ENCODE measurements at regions not wholly inside any gene's neighbourhood (a gene's known extent, or its start where the extent isn't known, plus 50 kb on each side); places are given as distances from the start of the nearest gene placed in this dataset.

DNA sequence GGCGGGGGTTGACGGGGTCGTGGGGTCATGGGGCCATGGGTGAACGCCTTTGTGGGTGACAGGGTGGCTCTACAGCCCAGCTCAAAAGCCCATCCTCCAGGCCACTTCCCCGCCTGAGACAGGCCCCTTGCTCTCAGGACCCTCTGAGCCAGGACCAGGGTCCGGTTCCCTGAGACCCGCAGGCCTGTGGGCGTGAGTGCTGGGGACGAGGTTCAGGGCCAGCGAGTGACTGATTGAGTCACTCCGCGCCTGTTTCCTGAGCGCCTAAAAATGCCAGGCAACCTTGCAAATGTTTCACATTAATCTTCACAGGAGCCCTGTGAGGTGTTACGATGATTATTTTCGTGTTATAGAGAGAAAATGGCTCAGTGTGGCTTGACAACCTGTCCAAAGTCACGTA lies 97.8 kb downstream of the ZNF674 start:
- peak overlapping the region; percentile 82 for H3K4me3 Mint-ChIP-seq
- no peaks in the 10 kb centered on the region for H3K9me3 Mint-ChIP-seq
- peaks cover 20% of the 10 kb centered on the region for H3K4me1 Mint-ChIP-seq (ENCODE audit: low read depth)
- H3K27ac Mint-ChIP-seq = peak overlapping the region; percentile 87
- H3K36me3 Mint-ChIP-seq (ENCODE audit: low read depth) = peaks cover 16% of the 10 kb centered on the region
- no peaks in the 10 kb centered on the region for H3K27me3 Mint-ChIP-seq (ENCODE audit: low read depth)

DNA sequence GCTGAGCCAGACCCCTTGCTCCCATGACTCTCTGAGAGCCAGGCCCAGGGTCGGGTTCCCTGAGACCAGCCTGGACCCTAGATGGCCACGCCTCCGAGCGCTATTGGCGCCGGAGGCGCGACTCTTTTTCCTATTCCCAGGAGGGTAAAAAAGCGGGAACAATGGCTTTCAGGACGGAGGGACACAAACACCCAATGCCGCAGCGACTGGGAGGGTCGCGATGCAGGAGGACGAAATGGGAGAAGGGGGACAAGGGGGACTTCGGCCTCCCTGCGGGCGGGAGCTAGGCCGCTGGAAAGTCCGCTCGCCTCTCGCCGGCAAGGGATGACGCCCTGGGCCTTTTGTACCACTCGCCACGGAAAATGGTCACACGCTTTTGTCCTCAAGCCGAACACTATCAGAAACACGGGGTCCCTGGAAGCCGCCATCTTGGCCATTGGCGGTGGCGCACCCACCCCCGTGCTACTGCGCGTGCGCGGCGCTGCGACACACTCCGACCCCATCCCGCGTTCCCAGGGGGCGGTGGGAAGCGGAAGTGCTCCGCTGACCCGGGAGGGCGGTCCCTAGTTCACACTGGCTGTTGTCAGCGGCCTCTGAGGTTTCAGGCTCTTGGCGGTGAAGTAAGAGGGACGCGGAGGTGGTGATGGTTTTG lies 98.4 kb downstream of the ZNF674 start:
- Mint-ChIP-seq H3K4me3 (peak overlapping the region; percentile 82), H3K27me3 (ENCODE audit: low read depth) (no peaks in the 10 kb centered on the region), H3K4me1 (ENCODE audit: low read depth) (peaks cover 16% of the 10 kb centered on the region), H3K27ac (peak overlapping the region; percentile 87), H3K9me3 (no peaks in the 10 kb centered on the region), H3K36me3 (ENCODE audit: low read depth) (peaks cover 11% of the 10 kb centered on the region)

DNA sequence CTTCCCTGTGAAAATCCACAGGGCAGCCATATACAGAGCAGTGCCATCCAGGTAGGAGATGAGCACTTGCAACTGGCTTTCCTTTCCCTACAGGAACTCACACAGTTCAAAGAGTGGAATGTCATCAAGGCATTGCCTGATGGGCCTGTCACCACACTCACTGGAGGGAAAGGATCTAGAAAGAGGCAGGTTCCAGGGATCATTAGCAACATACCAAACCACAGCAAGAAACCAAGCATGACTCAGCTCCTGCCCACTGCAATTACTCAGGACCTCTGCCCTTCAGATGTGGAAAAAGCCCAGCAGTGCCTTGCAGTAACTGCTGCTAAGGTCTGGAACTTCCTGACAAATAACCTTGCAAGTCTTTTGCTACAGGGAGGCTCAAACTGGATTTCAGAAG lies 101.2 kb downstream of the ZNF674 start:
- Mint-ChIP-seq H3K4me1 (ENCODE audit: low read depth) (peaks cover 10% of the 10 kb centered on the region), H3K27me3 (ENCODE audit: low read depth) (no peaks in the 10 kb centered on the region), H3K9me3 (no peaks in the 10 kb centered on the region), H3K27ac (no peak overlapping the region), H3K36me3 (ENCODE audit: low read depth) (no peaks in the 10 kb centered on the region), H3K4me3 (no peak overlapping the region)

DNA sequence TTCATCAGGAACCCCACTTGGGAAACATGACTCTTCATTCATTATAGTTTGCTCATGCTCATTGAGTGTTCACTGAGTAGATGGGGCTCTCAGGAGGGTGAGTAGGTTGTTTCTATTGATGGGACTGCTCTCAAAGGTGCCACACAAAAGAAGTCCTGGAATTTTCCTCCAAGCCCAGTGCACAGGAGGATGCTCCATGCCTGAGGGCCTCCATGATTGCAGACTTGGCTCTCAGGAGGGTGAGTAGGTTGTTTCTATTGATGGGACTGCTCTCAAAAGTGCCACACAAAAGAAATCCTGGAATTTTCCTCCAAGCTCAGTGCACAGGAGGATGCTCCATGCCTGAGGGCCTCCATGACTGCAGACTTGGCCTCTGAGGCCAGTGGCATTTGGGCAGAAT lies 108.5 kb downstream of the ZNF674 start:
- H3K4me1 Mint-ChIP-seq (ENCODE audit: low read depth) = no peaks in the 10 kb centered on the region
- H3K4me3 Mint-ChIP-seq = no peak overlapping the region
- no peaks in the 10 kb centered on the region for H3K36me3 Mint-ChIP-seq (ENCODE audit: low read depth)
- H3K27ac Mint-ChIP-seq = no peak overlapping the region
- no peaks in the 10 kb centered on the region for H3K27me3 Mint-ChIP-seq (ENCODE audit: low read depth)
- no peaks in the 10 kb centered on the region for H3K9me3 Mint-ChIP-seq

DNA sequence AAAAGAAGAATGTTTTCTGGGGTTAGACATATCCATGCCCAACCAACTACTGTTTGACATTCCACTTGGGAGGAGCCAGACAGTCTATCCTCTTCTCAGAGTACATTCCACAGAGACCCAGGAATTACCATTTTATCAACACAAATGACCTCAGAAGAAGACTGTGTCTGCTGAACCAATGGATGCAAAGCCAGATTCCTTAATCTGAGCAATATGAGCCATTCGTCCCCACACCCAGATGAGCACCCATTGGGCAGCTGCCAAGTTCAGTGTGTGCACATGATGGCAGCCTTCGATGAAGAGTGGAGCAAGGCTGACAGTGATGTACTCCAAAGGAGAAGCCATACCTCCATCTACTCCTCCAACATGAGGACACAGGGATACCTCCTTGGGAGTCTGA lies 111.3 kb downstream of the ZNF674 start:
- H3K36me3 Mint-ChIP-seq (ENCODE audit: low read depth) = no peaks in the 10 kb centered on the region

DNA sequence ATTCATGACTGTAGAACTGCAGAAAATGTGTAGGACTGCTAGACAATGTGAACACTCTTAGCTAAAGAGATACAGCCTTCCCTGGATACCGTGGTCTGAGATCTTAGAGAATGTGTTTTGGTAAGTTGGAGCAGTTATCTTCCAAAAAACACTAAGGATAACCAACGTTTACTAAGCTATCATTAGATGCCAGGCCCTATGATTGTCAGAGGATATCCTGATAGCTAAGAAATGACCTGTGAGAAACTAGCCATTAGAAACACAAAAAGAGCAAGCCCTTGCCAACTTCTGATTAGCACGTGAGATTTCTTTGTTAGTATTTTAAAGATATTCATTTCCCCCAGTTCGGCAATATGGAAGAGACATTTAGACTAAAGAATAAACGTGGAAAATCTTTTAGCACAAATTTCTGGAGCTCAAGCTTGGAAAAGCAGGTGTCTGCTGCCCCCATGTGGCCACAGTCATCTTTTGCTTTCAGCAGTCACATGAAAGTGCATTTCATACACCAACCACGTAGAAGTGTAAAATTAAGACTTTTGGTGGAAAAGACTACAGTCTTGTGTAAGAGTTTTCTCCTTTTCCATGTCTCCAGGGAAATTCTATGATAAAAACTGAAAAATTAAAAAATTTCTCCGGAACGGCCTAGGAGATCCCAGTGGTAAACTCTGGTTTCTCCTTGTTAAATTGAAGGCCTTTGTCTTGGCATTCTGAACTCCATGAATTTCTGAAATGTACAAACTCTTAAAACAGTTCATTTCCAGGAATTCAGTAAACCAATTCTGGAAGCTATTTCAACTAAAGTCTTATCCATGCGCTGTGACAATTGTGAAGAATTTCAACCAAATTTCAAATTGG lies 136.4 kb downstream of the ZNF674 start:
- H3K4me1 Mint-ChIP-seq (ENCODE audit: low read depth) = peaks cover 3% of the 10 kb centered on the region
- no peak overlapping the region for H3K4me3 Mint-ChIP-seq
- H3K36me3 Mint-ChIP-seq (ENCODE audit: low read depth) = no peaks in the 10 kb centered on the region
- no peaks in the 10 kb centered on the region for H3K9me3 Mint-ChIP-seq
- H3K27me3 Mint-ChIP-seq (ENCODE audit: low read depth) = no peaks in the 10 kb centered on the region
- no peak overlapping the region for H3K27ac Mint-ChIP-seq

More for the DNA sequence above, 111.3 kb downstream of the ZNF674 start:
- Mint-ChIP-seq H3K9me3 (no peaks in the 10 kb centered on the region), H3K4me1 (ENCODE audit: low read depth) (no peaks in the 10 kb centered on the region), H3K27ac (no peak overlapping the region), H3K4me3 (no peak overlapping the region), H3K27me3 (ENCODE audit: low read depth) (no peaks in the 10 kb centered on the region)

DNA sequence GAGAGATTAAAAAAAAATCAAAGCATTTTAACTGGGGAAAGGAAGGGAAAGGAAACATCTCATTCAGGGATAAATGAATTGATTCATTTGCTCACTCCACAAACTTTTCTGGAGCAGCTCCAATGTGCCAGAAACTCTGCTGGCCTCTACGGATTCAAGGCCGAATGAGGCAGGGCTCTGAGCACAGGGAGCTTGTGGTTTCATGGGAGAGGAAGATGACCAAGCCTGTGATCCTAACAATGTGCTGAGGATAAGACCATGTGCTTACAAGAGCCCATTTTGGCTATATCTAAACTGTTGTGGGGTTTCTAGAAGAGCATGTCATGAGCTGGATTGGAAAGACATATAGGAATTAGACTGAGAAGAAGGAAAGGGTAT lies 137.5 kb downstream of the ZNF674 start:
- no peak overlapping the region for H3K27ac Mint-ChIP-seq
- no peaks in the 10 kb centered on the region for H3K36me3 Mint-ChIP-seq (ENCODE audit: low read depth)
- no peaks in the 10 kb centered on the region for H3K27me3 Mint-ChIP-seq (ENCODE audit: low read depth)
- H3K4me3 Mint-ChIP-seq = no peak overlapping the region
- no peaks in the 10 kb centered on the region for H3K9me3 Mint-ChIP-seq
- peaks cover 3% of the 10 kb centered on the region for H3K4me1 Mint-ChIP-seq (ENCODE audit: low read depth)

DNA sequence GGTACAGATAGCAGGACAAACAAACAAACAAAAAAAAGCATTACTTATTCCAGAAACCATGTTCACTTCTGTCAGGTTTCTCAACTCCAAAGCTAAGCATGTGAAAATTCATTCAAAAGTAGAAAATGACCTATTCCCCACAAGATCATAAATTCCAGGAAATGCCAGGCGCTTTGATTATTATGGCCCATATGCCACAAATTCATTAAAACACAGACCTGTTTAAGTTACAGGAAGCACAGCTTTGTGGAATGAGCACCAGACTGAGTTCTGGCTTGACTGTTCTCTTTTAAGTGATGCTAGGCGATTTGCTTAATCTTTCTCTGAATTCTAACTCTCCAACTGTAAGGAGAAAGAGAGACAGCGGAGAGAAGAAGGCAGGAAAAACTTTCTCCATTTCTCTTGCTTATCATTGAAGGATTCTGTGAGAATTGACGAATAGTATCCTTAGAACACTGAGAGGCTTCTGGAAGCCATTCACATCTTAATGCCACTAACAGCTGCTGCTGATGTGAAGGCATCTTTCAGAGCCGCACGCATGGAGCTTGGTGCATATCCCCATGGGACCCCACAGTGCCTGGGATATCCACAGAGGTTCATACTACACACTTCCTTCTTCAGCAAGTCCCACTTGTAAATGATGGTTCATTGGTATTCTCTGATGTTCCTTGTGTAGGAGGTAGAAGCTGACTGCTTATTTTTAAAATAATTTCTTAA lies 138.0 kb downstream of the ZNF674 start:
- Mint-ChIP-seq H3K4me1 (ENCODE audit: low read depth) (peaks cover 3% of the 10 kb centered on the region), H3K4me3 (no peak overlapping the region), H3K27me3 (ENCODE audit: low read depth) (no peaks in the 10 kb centered on the region), H3K27ac (no peak overlapping the region), H3K36me3 (ENCODE audit: low read depth) (no peaks in the 10 kb centered on the region), H3K9me3 (peaks cover under 1% of the 10 kb centered on the region)

DNA sequence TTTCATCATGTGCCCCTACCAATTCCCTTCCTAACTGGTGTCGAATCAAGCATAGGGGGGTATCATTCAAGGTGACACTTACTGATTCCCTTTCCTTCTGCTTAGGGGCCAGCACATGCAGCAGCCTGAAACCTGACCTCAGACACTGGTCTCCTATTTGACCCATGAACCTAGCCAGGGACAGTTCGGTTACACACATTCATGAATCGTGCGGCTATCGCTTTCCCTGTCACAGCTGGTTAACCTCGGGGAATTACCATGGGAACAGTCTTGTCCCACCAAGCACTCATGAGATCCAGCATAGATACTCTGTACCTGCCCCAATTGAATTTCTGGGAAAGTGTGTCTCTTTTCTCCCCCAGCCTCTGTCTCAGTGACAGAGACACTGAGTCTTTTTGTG lies 140.4 kb downstream of the ZNF674 start:
- H3K9me3 Mint-ChIP-seq = peaks cover 7% of the 10 kb centered on the region
- peaks cover 3% of the 10 kb centered on the region for H3K4me1 Mint-ChIP-seq (ENCODE audit: low read depth)
- H3K36me3 Mint-ChIP-seq (ENCODE audit: low read depth) = no peaks in the 10 kb centered on the region
- H3K4me3 Mint-ChIP-seq = no peak overlapping the region
- H3K27ac Mint-ChIP-seq = no peak overlapping the region
- H3K27me3 Mint-ChIP-seq (ENCODE audit: low read depth) = no peaks in the 10 kb centered on the region

DNA sequence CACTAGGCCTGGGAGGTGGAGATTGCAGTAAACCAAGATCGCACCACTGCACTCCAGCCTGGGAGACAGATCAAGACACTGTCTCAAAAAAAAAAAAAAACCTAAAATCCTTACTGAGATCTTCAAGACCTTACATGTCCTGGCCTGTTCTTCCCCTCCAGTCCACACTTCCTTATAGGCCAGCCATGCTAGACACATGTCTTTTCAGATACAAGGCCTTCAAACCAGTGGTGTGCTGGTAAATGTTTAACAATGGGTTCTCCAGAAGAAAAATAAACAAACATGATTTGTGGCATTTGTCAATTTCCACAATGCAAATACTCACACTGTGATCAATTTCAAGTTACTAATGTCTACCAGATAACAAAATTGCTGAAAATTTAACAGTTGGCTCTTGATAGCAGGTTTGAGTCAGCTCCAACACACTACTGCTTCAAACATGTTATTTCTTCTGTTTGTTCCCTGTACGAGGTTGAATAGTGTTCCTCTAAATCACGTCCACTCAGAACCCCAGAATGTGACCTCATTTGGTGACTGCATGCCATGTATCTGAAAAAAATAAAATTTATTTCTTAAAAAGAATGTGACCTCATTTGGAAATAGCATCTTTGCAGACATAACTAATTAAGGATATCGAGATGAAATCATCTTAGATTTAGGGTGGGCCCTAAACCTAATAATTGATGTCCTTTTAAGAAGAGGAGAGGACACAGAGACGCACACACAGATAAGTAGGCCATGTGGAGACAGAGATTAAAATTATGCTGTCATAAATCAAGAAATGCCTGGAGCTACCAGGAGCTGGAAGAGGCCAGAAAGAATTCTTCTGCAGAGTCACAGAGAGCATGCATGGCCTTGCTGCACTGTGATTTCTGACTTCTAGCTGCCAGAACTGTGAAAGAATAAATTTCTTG lies 144.4 kb downstream of the ZNF674 start:
- no peaks in the 10 kb centered on the region for H3K27me3 Mint-ChIP-seq (ENCODE audit: low read depth)
- H3K36me3 Mint-ChIP-seq (ENCODE audit: low read depth) = no peaks in the 10 kb centered on the region
- H3K4me3 Mint-ChIP-seq = no peak overlapping the region
- H3K9me3 Mint-ChIP-seq = peaks cover 11% of the 10 kb centered on the region
- H3K27ac Mint-ChIP-seq = no peak overlapping the region
- no peaks in the 10 kb centered on the region for H3K4me1 Mint-ChIP-seq (ENCODE audit: low read depth)

DNA sequence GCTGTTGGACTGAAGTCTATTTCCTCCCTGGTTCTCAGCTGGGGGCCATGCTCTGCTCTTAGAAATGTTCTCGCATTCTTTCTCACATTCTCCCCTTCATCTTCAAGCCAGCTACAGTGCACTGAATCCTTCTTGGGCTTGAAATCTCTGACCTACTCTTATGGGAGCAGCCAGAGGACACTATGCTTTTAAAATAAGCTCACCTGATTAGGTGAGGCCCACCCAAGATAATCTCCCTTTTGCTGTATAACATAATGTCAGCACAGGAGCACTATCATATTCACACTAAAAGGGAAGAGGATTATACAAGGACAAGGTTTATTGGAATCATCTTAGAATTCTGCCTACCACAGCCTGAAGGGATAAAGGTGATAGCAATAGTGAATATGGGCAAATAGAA lies 146.3 kb downstream of the ZNF674 start:
- Mint-ChIP-seq H3K4me3 (no peak overlapping the region), H3K4me1 (ENCODE audit: low read depth) (no peaks in the 10 kb centered on the region), H3K27ac (no peak overlapping the region), H3K9me3 (peaks cover 11% of the 10 kb centered on the region), H3K27me3 (ENCODE audit: low read depth) (no peaks in the 10 kb centered on the region), H3K36me3 (ENCODE audit: low read depth) (no peaks in the 10 kb centered on the region)

DNA sequence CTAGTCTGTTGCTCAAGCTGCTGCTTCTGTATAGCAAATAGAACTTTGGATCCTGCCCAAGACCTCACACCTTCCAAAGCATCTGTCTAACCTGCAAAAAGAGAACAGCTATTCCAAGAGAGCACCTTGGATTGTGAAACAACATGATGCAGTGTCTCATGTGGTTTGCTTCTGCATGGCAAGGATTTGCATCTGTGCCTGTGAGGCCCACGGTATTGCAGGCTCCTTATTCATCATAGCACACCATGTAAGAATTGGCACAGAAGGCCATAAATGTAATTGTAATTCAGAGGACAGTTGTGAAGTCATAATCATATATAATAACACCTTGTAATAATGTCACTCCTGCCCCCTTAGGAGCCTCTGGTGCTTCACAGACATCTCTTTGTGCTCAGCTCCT lies 147.1 kb downstream of the ZNF674 start:
- H3K36me3 Mint-ChIP-seq (ENCODE audit: low read depth) = no peaks in the 10 kb centered on the region
- no peak overlapping the region for H3K4me3 Mint-ChIP-seq
- no peaks in the 10 kb centered on the region for H3K4me1 Mint-ChIP-seq (ENCODE audit: low read depth)
- peaks cover 11% of the 10 kb centered on the region for H3K9me3 Mint-ChIP-seq
- H3K27me3 Mint-ChIP-seq (ENCODE audit: low read depth) = no peaks in the 10 kb centered on the region
- H3K27ac Mint-ChIP-seq = no peak overlapping the region

DNA sequence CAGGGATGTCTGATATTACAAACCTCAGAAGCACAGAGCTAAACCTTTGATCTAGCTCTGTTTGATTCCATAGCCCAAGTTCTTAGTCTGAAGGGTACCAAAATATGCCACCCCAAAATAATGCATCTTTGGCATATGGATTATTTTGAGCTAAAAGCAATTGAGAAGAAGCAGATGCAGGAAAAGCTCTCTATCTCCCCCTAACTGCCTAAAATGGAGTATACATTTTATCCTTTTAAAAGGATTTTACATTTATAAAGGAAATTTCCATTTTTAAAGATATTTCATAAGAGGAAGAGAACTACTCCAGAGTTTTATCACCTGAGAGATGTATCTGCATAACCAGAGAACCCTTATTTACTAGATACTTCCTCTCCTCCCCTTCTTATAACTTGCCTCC lies 158.7 kb downstream of the ZNF674 start:
- H3K9me3 Mint-ChIP-seq = peaks cover 5% of the 10 kb centered on the region
- H3K4me3 Mint-ChIP-seq = no peak overlapping the region
- no peaks in the 10 kb centered on the region for H3K36me3 Mint-ChIP-seq (ENCODE audit: low read depth)
- no peak overlapping the region for H3K27ac Mint-ChIP-seq
- peaks cover under 1% of the 10 kb centered on the region for H3K27me3 Mint-ChIP-seq (ENCODE audit: low read depth)
- H3K4me1 Mint-ChIP-seq (ENCODE audit: low read depth) = no peaks in the 10 kb centered on the region

DNA sequence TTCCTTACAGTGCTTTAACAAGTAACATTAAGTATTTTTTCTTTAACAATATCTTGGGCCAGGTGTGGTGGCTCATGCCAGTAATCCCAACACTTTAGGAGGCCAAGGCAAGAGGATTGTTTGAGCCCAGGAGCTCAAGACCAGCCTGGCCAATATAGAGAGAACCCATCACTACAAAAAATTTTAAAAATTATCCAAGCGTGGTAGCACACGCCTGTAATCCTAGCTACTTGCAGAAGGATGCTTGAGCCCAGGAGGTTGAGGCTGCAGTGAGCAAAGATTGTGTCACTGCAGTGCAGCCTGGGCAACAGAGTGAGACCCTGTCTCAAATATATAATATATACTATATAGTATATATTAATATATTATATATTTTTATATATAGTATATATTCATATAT lies 162.2 kb downstream of the ZNF674 start:
- Mint-ChIP-seq H3K9me3 (no peaks in the 10 kb centered on the region), H3K4me3 (no peak overlapping the region), H3K36me3 (ENCODE audit: low read depth) (no peaks in the 10 kb centered on the region), H3K27me3 (ENCODE audit: low read depth) (peaks cover 4% of the 10 kb centered on the region), H3K27ac (no peak overlapping the region), H3K4me1 (ENCODE audit: low read depth) (peaks cover 4% of the 10 kb centered on the region)
